AG04449 (cell line): ENCODE measurements at regions not wholly inside any gene's neighbourhood (a gene's known extent, or its start where the extent isn't known, plus 50 kb on each side); places are given as distances from the start of the nearest gene placed in this dataset.

ENCODE experiments used
- CTCF ChIA-PET: fragments of 350-600 bp; formaldehyde crosslinking; extraction: SDS; loops from one replicate; lab custom pipeline; 2021; ENCODE audit warnings: antibody characterized with exemption; lab: Yijun Ruan, JAX
- POLR2A ChIA-PET: fragments of 400-600, 350-600 bp; formaldehyde crosslinking; extraction: SDS; loops from one replicate; lab custom pipeline; 2020; ENCODE audit warnings: antibody characterized with exemption, inconsistent platforms; lab: Yijun Ruan, JAX
- DNase-seq: peaks from one replicate; pipeline ENCODE4 v3.0.0-alpha.2; 2010; ENCODE audit warnings: low read depth, low spot score
- H3K4me3 ChIP-seq: 2 replicates; pipeline ENCODE4 v1.5.1; 2011; ENCODE audit warnings: low read depth, mild to moderate bottlenecking, control low read depth, low read length
- CTCF ChIP-seq: IDR thresholded peaks from one replicate; pipeline ENCODE4 v1.5.1; 2011; ENCODE audit warnings: mild to moderate bottlenecking, moderate library complexity, low read length, control low read depth, inconsistent platforms; ENCODE audit not compliant: insufficient read depth; ENCODE audit errors: missing control alignments

GRCh38 chr17:70699408-70699807 is 530.1 kb downstream of the KCNJ2 start:
- POLR2A ChIA-PET, result no interaction called here
- CTCF ChIA-PET, result no interaction called here

GRCh38 chr17:70702683-70703255 is 533.4 kb downstream of the KCNJ2 start:
- DNase-seq, result no peak
- POLR2A ChIA-PET, result no interaction called here
- CTCF ChIA-PET, result no interaction called here
- TF ChIP-seq CTCF, result no peak
- H3K4me3 ChIP-seq, result no peak overlapping the region

More at GRCh38 chr17:70699408-70699807, 530.1 kb downstream of the KCNJ2 start:
- no peak for TF ChIP-seq CTCF
- no peak overlapping the region for H3K4me3 ChIP-seq
- DNase-seq, result no peak

- TF ChIP-seq CTCF, result no peak
Measured at GRCh38 chr17:70709596-70709995, 540.3 kb downstream of the KCNJ2 start.

GRCh38 chr17:70713694-70714093 is 544.4 kb downstream of the KCNJ2 start:
- ChIA-PET CTCF (no interaction called here), POLR2A (no interaction called here)
- DNase-seq, result no peak
- no peak overlapping the region for H3K4me3 ChIP-seq
- TF ChIP-seq CTCF, result no peak

More at GRCh38 chr17:70709596-70709995, 540.3 kb downstream of the KCNJ2 start:
- no peak for DNase-seq
- POLR2A ChIA-PET, result no interaction called here
- no peak overlapping the region for H3K4me3 ChIP-seq
- CTCF ChIA-PET, result no interaction called here

- CTCF ChIA-PET, result no interaction called here
- POLR2A ChIA-PET, result no interaction called here
- no peak overlapping the region for H3K4me3 ChIP-seq
- TF ChIP-seq CTCF, result no peak
- no peak for DNase-seq
Measured at GRCh38 chr17:70716551-70716950, 547.2 kb downstream of the KCNJ2 start.

GRCh38 chr17:70717042-70717441 is 547.7 kb downstream of the KCNJ2 start:
- ChIA-PET CTCF (no interaction called here), POLR2A (no interaction called here)
- H3K4me3 ChIP-seq, result no peak overlapping the region
- DNase-seq, result no peak
- TF ChIP-seq CTCF, result no peak
